8988T (cell line): ENCODE measurements at regions not wholly inside any gene's neighbourhood (a gene's known extent, or its start where the extent isn't known, plus 50 kb on each side); places are given as distances from the start of the nearest gene placed in this dataset.
"Not testable (repeated sequence)": the region's sequence is repeated elsewhere in the genome, so short reads cannot be mapped to it uniquely, and the experiment has no call there.

Source experiments
- DNase-seq: peaks from one replicate; pipeline ENCODE4 v3.0.0; 2011

DNA sequence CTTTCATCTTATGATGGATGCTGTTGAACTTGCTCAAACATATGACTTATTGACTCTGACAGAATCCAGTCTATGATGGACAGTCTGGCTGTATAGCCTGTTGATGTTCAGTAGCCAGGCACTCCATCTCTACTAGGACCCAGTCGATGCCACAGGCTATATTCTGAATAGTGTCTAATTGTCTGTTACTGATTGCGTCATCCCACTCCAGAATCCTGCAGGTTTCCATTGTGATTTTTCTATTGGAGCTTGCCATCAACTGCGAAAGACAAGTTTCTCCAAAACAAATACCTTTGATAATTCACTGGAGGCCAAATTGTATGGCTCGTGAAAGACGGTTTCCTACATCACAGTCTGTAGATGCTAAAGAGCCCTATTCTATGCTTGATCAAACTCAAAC, 481.7 kb upstream of the CHORDC1 start:
- DNase-seq, result no peak

DNA sequence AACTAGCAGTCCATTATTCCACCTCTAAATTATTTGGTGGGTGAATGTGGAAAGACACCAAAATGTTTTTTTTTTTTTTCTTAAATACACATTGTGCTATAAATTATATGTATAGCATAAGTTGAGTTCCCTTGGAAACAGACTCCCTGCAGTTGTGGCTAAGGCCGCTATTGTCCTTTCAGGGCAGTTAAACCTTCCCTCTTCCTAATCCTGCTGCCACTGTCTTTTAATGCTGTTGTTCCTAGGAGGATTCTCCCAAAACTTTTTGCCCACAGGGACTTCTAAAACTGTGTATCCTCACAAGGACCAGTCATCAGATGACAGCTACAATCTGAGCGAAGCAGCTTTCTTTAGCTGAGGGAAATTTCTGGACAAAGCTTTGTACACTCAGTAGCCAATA, 478.9 kb upstream of the CHORDC1 start:
- no peak for DNase-seq

DNA sequence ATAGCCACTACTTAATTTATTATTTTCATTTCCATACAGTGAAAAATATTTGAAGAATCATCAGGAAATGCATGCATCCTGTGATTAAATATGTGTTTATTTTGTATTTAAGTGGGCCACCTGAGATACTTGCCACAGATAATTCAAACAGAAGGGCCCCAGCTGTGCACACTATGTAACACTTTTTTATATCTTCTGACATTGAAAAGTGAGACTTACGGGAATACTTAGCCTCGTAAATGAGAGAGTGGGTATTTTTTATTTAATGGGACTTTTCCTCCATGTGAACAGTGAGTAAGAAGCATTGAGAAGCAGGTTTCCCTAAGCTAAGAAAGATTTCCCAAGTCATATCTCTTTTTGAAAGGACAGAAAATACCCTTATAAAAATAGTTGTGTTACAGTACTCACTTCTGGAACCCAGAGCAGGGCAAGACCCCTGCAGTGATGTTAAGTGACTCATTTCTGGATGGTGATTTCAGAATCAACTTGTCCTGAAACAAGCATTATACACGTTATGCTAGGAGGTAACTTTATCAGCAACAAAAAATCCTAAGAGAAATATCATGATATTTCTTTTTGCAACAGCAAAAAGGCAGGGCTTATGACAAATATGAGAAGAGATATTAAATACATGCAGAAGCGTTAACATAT, 478.1 kb upstream of the CHORDC1 start:
- no peak for DNase-seq

DNA sequence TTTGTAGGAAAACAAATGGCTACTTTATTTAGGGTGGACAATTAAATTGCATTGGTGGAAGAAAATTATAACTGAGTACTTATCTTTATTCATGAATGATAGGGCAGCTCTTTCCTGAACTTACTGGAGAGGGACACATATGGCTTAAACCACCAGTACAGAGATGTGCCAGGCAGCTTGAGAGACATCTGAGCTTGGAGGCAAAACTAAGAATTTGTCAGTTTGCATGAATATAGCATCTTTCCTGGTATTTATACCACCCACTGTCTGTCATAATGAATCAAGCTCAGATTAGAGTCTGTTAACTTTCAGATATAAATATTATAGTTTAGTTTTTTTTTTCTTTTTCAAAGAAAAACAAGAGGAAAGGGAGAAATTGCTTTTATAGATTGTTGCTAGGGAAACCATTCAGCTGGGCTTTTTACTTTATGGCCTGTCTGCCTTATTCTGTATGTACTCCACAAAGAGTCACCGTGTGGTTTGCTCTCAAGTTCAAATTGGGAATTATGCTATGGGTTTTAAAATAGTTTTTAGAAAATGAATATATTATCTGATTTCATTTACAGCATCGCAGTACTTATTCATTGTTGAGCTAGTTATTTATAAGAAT, 477.0 kb upstream of the CHORDC1 start:
- no peak for DNase-seq

DNA sequence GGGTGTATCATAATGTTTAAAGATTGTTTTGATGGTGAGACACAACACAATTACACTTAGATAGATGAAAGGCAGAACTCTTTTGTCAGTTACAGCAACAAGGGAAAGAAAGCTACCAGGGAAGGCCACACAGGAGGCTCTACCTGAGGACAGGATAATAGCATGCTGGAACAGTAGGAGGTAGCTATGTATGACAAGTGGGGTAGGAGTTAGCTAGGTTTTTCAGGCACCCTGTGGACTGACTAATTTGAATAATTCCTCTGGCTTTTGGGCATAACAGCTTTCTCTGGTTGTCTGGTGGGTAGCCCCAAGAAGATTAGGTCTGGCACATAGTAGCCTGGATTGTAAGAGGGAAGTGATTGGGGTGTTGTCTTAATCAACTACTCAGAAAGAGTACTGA, 475.4 kb upstream of the CHORDC1 start:
- no peak for DNase-seq

DNA sequence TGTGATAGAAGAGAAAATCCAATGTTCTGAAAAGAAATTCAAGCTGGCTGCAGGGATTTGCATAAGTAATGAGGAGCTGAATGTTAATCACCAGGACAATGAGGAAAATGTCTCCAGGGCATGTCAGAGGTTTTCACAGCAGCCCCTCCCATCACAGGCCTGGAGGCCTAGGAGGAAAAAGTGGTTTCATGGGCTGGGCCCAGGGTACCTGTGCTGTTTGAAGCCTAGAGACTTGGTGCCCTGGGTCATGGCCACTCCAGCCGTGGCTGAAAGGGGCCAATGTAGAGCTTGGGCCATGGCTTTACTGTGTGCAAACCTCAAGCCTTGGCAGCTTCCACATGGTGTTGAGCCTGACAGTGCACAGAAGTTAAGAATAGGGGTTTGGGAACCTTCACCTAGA, 452.6 kb upstream of the CHORDC1 start:
- not testable (repeated sequence) for DNase-seq

DNA sequence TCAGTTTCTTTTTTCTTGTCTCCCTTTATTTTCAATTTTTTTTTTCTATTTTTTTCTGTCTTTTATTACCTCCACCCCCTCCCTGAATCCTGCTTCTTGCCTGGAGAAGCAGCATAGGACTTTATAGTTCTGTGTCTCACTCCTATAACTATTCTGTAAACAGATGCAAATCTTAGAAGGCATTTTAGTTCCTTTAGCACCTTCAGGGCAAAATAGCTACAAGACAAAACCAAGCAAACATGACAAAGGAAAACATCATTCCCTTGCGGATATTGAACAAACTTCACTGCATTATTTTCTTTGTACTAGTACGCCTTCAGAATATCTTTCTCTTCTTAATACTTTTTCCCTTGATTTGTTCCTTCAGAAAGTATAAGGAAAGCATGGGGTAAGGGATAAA, 446.2 kb upstream of the CHORDC1 start:
- no peak for DNase-seq

DNA sequence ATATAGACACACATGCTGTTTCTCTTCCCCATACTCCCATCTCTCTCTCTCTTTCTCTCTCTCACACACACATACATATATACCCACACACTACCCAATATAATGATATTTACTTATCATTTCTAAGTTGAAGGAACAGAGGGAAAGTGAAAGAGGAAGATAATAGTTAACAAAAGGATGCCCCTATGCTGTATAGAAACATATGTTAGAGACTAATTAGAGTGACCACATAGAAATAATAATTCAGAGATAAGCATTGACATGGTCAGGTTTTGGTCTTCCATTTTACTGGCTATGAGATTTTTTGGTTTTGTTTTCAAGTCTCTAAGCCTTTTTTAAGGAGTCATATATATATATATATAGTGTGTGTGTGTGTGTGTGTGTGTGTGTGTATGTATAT, 445.7 kb upstream of the CHORDC1 start:
- no peak for DNase-seq

DNA sequence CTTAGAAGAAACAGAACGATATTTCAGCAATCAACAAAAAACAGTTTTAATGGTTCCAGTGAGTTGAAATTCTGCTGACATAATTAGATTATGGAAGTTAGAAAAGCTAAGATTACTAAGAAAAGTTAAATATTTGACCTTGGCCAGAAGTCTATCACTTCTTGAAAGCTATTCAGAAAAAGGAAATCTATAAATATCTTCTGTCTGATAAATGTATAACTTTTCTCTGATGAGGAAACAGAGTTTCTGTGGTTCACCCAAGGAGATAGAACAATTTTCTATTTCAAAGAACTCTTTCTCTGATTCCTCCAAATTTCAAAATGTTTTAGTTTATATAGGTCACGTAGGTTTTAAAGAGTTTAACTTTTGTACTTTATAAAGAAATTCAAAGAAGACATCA, 438.4 kb upstream of the CHORDC1 start:
- DNase-seq, result no peak

DNA sequence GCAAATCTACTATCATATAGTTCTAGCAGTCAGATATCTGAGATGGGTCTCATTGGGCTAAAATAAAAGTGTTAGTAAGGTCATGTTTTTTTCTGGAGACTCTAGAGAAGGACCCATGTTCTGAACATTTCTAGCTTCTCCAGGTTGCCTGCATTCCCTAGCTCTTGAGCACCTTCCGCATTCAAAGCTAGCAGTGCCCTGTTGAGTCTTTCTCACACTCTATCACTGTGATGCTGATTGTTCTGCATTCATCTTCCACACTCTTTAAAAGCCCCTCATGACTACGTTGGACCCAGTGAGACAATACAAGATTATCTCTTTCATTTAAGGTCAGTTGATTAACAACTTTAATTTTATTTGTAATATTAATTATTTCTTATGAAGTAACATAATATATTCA, 433.3 kb upstream of the CHORDC1 start:
- DNase-seq, result no peak

DNA sequence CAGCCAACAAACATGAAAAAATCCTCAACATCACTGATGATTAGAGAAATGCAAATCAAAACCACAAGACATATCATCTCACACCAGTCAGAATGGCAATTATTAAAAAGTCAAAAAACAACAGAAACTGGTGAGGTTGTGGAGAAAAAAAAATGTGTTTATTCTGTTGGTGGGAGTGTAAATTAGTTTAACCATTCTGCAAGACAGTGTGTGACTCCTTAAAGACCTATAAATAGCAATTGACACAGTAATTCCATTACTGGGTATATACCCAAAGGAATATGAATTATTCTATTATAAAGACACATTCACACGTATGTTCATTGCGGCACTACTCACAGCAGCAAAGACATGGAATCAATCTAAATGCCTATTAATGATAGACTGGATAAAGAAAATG, 427.3 kb upstream of the CHORDC1 start:
- no peak for DNase-seq

DNA sequence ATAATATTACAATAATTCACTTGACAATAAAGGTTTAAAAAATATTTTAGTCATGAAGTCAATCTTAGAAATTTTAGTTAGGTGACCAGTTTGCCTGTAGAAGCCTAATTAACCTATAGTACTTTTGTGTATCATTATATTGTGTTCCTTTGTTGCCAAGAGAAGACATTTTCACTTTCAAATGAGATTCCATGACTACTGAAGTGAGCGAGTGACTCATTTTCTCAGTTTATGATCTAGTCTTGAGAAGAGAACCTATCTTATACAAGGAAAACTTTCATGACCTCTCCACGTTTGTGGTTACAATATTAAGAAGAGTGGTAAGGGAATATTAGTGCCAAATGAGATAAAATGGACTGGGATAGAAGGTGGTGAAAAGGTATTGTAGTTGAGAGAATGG, 423.9 kb upstream of the CHORDC1 start:
- no peak for DNase-seq

DNA sequence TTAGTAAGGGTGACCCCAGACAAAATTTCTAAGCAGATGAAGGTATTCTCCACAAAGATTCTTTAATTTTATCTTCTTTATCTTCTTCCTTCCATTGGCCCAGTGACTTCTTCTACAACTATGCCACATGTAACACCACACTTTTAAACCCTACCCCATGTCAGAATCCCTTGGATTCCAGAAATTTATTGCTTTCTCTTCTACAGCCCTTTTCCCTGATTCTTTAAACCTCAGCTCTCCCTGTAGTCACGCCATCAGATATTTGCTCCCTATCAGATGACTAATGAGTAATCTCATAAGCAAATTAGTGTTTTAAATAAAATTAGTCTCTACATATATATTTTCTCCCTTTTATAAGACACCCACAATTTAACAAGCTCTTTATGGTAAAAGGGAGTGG, 423.4 kb upstream of the CHORDC1 start:
- no peak for DNase-seq

DNA sequence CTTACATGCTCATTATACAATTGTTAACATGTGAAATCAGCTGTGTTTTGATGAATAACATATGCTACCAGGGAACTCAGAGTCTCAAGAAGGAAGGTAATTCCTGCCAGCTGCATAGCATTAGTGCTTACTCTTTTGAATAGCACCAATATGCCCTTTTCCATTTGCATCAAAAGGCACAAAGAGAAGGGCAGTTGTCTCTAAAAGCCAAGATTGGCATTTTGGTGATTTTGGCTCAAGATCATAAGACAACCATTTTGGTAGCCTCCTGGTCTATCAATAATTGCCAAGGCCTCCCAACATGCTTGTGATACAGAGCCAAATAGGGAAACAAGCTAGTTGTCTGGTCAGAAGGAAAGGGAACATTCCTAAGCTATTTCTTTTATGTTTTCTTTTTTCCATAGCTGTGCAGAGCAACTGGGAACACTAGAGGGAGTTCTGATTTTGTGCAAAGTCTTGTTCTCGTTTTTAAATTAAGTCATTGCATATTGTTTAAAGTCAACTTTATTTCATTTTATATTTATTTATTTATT, 416.7 kb upstream of the CHORDC1 start:
- no peak for DNase-seq

DNA sequence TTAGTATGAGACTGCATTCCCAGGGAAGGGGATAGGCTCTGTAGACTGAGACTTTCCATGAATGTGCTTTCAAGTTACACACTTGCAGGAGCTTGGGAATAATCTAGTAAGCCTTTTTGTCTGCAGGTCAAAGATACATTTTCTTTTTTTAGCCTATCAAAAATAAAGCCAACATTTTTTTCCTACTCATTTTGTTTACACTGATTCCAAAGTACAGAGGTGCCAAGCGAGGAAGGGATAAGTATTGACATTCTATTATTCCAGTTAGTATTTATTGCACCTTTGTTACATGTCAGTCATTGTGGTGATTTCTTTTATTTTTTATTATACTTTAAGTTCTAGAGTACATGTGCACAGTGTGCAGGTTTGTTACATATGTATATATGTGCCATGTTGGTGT, 413.0 kb upstream of the CHORDC1 start:
- DNase-seq, result no peak

DNA sequence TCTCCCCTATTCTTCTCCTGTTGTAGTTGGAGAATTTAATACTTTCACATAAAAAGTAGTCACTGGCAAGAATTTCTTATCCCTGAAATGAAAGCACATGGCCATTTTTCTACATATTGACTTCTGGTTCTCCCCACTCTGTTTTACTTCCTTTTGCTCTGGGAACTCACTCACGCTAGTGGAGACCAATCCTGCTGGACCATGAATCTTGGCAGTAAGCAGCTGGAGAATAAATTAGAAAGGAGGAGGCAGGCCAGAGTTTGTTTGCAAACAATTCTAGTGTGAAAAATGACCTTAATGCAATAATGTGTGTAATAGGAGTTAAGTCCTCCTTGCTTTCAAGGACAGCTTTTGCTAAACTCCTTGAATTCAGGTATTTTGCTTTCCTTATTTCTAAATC, 412.3 kb upstream of the CHORDC1 start:
- no peak for DNase-seq

DNA sequence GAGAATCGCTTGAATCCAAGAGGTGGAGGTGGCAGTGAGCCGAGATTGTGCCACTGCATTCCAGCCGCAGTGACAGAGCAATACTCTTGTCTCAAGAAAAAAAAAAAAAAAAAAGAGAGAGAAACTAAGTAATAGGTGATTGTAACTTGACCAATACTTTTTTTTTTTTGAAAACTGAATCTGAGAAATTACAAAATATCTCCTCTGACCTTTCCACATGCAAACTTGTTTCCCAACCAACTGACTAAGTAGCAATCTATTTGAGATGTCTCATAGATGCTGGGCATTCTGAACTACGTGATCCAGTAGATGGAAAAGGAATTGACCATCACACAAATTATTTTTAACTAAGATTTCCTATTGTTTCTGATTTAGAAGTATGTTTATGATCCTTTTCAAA, 407.3 kb upstream of the CHORDC1 start:
- no peak for DNase-seq

DNA sequence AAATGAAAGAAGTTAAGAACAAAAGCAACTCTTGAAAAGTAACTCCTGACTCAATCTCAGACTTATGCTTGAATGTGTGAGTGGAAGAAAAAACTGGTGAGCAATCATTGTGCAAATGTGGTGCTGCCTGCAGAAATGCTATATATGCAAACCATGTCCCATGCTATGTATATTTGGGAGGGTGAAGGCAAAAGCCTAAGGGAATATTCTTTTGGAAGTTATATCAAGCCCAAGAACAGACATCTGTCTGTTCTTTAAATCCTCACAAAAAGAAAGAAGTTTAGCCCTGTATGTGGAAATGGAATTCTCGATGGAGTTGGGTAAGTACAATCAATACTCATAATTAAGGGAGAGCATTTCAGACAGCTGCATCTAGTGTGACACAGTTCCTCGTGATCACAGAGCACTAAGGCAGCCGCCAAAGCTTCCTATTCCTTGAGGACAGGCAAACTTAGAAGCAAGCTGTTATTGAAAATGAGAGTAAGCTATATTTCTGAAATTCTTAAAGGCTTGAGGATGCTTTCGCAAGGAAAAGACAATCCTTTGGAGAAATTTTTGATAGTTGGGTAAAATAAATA, 406.5 kb upstream of the CHORDC1 start:
- no peak for DNase-seq

DNA sequence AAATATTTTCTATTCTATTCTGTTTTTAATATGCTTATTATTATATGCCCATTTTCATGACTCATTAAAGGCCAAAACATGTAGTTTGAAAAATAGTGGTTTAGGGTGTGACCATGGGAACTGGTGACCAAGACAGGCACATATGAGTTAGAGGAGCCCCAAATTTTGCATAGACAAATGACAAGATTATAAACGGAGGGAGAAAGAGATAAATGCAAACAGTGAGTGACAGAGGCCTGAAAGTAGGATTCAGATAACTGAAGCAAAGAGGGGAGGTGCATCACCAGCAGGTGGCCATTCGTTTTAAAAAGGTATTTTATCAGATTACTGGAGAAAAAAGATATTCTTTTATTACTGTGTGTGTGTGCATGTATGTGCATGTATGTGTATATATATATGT, 391.5 kb upstream of the CHORDC1 start:
- no peak for DNase-seq

DNA sequence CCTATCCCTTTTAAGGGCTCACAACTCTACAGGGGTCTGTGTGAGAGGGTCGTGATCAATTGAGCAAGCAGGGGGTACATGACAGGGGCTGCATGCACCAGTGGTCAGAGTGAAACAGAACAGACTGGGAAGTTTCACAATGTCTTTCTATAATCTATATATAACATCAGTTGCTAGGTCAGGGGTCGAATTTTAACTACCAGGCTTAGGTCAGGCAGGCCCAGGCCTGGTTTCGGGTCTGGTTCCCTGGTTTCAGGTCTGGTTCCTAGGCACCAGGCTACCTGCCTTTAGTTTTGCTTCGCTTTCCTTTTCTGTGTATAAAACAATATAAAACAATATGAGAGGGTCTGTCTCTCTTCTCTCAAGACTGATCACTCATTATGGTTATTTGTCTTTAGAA, 390.2 kb upstream of the CHORDC1 start:
- not testable (repeated sequence) for DNase-seq

DNA sequence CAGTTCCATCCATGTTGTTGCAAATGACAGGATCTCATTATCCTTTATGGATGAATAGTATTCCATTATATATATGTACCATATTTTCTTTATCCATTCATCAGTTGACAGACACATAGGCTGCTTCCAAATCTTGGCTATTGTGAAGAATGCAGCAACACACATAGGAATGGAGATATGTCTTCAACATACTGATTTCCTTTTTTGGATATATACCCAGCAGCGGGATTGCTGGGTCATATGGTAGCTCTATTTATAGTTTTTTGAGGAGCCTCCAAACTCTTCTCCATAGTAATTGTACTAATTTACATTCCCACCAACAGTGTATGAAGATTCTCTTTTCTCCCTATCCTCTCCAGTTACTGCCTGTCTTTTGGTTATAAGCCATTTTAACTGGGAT, 383.9 kb upstream of the CHORDC1 start:
- no peak for DNase-seq

DNA sequence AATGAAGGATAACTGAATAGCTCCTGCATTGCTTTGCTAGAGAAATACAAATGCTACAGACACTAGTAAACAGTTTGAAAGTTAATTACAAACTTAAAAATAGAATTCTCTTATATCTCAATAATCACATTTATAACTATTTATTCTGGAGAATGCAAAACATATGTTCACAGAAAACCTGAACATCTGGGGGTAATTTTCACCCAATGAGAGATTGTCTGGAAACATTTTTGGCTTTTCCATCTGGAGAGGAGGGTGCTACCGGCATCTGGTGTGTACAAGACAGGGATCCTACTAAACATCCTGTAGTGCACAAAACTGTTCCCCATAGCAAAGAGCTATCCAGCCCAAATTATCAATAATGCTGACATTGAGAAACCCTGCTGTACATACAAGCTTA, 378.4 kb upstream of the CHORDC1 start:
- DNase-seq, result no peak

DNA sequence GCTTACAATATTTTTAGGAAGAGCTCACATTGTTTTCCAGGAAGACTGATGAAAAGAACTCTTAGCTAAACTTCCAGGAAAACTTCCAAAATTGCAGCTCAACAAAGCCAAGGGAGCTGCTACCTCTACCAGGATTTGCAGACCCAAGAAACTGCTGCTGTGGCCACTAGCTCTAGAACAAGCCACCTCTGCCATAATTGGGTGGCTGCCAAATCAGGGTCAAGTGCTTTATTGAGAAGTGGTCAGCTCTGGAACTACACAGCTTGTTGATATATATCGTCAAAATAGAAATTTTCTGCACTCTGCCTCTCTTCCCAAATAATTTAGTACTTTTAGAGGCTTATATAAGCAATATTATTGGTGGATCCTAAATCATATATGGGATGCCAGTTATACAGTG, 371.8 kb upstream of the CHORDC1 start:
- no peak for DNase-seq

DNA sequence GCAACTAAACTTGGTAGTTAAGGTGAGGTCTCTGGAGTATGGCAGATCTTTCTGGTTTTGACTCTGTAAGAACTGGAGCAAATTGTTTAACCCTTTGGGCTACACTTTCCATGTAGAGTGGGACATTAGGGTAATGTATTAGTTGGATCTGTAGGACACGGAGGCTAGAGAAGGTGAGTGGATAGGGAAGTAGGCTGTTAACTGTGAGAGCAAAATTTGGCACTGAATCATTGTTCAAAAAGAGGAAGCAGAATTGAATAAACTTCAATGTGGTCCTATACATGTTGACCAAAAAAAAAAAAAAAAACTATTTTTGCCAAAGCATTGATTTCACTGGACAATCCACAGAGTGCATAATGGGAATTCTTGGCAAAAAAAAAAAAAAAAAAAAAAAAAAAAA, 370.2 kb upstream of the CHORDC1 start:
- no peak for DNase-seq

DNA sequence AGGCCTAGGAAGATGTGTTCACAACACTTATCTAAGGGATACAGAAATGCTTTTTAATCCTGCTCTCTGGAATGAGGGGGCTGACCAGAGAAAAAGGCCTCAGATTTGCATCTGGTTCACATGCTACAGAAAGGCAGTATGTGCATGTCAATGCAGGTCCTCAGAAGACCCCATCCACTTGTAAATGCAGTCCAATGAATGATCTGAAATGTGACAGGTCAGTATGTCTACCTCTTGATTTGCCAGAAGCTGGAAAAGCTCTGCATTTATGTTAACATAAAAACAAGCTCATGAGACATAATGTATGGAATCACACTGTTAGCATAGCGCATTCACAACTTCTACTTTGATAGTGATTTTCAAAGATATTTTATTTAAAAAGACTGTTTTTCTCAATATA, 367.4 kb upstream of the CHORDC1 start:
- no peak for DNase-seq
